PC-9 (cell line): ENCODE measurements at regions not wholly inside any gene's neighbourhood (a gene's known extent, or its start where the extent isn't known, plus 50 kb on each side); places are given as distances from the start of the nearest gene placed in this dataset.

Experiments used
- CTCF ChIP-seq: fragments of 200-600 bp; sonication (generic); conservative IDR thresholded peaks from 2 replicates; pipeline ENCODE4 v1.6.1; 2017; ENCODE audit warnings: mixed run types, antibody characterized with exemption, mild to moderate bottlenecking, moderate library complexity
- EZH2 ChIP-seq: fragments of 200-600 bp; sonication (generic); IDR thresholded peaks from 2 replicates; pipeline ENCODE4 v1.8.0; 2017; ENCODE audit warnings: antibody characterized with exemption, low read depth

- TF ChIP-seq CTCF (no peak), EZH2 (no peak)
These were observed 146.2 kb upstream of the FNDC3A start for GRCh38 chr13:48829536-48829935.
